ENCODE measurements at regions not wholly inside any gene's neighbourhood (a gene's known extent, or its start where the extent isn't known, plus 50 kb on each side); places are given as distances from the start of the nearest gene placed in this dataset.
A peak's percentile ranks its signal among the peaks of the same experiment; 100 is the strongest.
"Not testable (repeated sequence)": the region's sequence is repeated elsewhere in the genome, so short reads cannot be mapped to it uniquely, and the experiment has no call there.

- DNase-seq, result not testable (repeated sequence)
Observed at GRCh38 chrX:134045372-134045771, 60.0 kb upstream of the GPC3 start.

GRCh38 chrX:134067107-134067506 lies 81.7 kb upstream of the GPC3 start:
- DNase-seq, result not testable (repeated sequence)

- DNase-seq, result not testable (repeated sequence)
Observed at GRCh38 chrX:134071899-134072298, 86.5 kb upstream of the GPC3 start.

- DNase-seq, result no peak
Observed at GRCh38 chrX:134073341-134073740, 87.9 kb upstream of the GPC3 start.

GRCh38 chrX:134074151-134074550 lies 88.8 kb upstream of the GPC3 start:
- no peak for DNase-seq

GRCh38 chrX:134075894-134076718 lies 90.7 kb upstream of the GPC3 start:
- DNase-seq, result no peak

GRCh38 chrX:134095366-134095765 lies 110.0 kb upstream of the GPC3 start:
- no peak for DNase-seq

- DNase-seq, result no peak
Observed at GRCh38 chrX:134101636-134102035, 116.2 kb upstream of the GPC3 start.

GRCh38 chrX:134115270-134115669 lies 121.7 kb upstream of the CCDC160 start:
- no peak for DNase-seq

GRCh38 chrX:134137341-134137740 lies 99.6 kb upstream of the CCDC160 start:
- DNase-seq, result no peak

- DNase-seq, result no peak
Observed at GRCh38 chrX:134139090-134139489, 97.9 kb upstream of the CCDC160 start.

GRCh38 chrX:134144231-134144630 lies 92.8 kb upstream of the CCDC160 start:
- DNase-seq, result no peak

- no peak for DNase-seq
Observed at GRCh38 chrX:134146493-134146892, 90.5 kb upstream of the CCDC160 start.

- DNase-seq, result no peak
Observed at GRCh38 chrX:134148172-134148692, 88.8 kb upstream of the CCDC160 start.

- peak; percentile 17 for DNase-seq
Observed at GRCh38 chrX:134158821-134159512, 78.0 kb upstream of the CCDC160 start.

- no peak for DNase-seq
Observed at GRCh38 chrX:134161162-134161561, 75.8 kb upstream of the CCDC160 start.

- no peak for DNase-seq
Observed at GRCh38 chrX:134162032-134162431, 75.0 kb upstream of the CCDC160 start.

GRCh38 chrX:134163836-134164235 lies 73.1 kb upstream of the CCDC160 start:
- DNase-seq, result no peak

GRCh38 chrX:134167591-134168203 lies 69.3 kb upstream of the CCDC160 start:
- no peak for DNase-seq

- DNase-seq, result peak; percentile 42
Observed at GRCh38 chrX:134171661-134172587, 65.1 kb upstream of the CCDC160 start.

- DNase-seq, result peak; percentile 49
Observed at GRCh38 chrX:134172588-134173259, 64.3 kb upstream of the CCDC160 start.

All from activated naive CD4-positive, alpha-beta T cell treated with anti-CD3 and anti-CD28 coated beads, Interleukin-2, amount 50 U/mL, for 16 hours (primary cell).